GM12878 (cell line): ENCODE measurements at regions not wholly inside any gene's neighbourhood (a gene's known extent, or its start where the extent isn't known, plus 50 kb on each side); places are given as distances from the start of the nearest gene placed in this dataset.

Source experiments
- CHD2 ChIP-seq: IDR thresholded peaks from 2 replicates; pipeline ENCODE4 v1.6.1; 2011; ENCODE audit warnings: low read depth, low read length, improper control_type of control experiment, borderline replicate concordance
- CREB1 ChIP-seq: IDR thresholded peaks from 2 replicates; pipeline ENCODE4 v1.6.1; 2012; ENCODE audit warnings: low read depth, mild to moderate bottlenecking, inconsistent platforms
- EP300 ChIP-seq, 2 experiments: fragments of 150-350 bp in 1 of 2; IDR thresholded peaks; 2 replicates each; pipeline ENCODE4 v1.6.1; 2011 to 2012; ENCODE audit warnings: low read depth in 2 of 2, low read length in 2 of 2, borderline replicate concordance in 1 of 2, improper control_type of control experiment in 1 of 2, inconsistent platforms in 1 of 2; ENCODE audit not compliant: control insufficient read depth in 1 of 2
- HDAC2 ChIP-seq: fragments of 200-600 bp; sonication (generic); IDR thresholded peaks from 2 replicates; pipeline ENCODE4 v1.6.1; 2017
- MTA3 ChIP-seq: IDR thresholded peaks from 2 replicates; pipeline ENCODE4 v1.6.1; 2012; ENCODE audit warnings: low read length, inconsistent platforms, borderline replicate concordance
- MYC ChIP-seq: IDR thresholded peaks from 2 replicates; pipeline ENCODE4 v1.6.1; 2011; ENCODE audit warnings: mild to moderate bottlenecking, low read length, moderate library complexity, inconsistent platforms; ENCODE audit not compliant: insufficient read depth, insufficient replicate concordance, insufficient read length, severe bottlenecking
- POLR2AphosphoS5 ChIP-seq: IDR thresholded peaks from 2 replicates; pipeline ENCODE4 v1.6.1; 2011; ENCODE audit warnings: mild to moderate bottlenecking, low read length, inconsistent platforms
- RCOR1 ChIP-seq: conservative IDR thresholded peaks from 2 replicates; pipeline ENCODE4 v1.6.1; 2012; ENCODE audit warnings: low read depth, low read length, improper control_type of control experiment
- TAF1 ChIP-seq: IDR thresholded peaks from 2 replicates; pipeline ENCODE4 v1.6.1; 2011; ENCODE audit warnings: mild to moderate bottlenecking, low read depth, low read length, borderline replicate concordance
- TF ChIP-seq, protein P1 (sequence below): IDR thresholded peaks from 2 replicates; pipeline ENCODE4 v1.6.1; 2011; ENCODE audit warnings: borderline replicate concordance, low read depth, mild to moderate bottlenecking, moderate library complexity, mixed read lengths, low read length; ENCODE audit not compliant: insufficient read depth; ENCODE audit errors: extremely low read length
- TF ChIP-seq, protein P2 (sequence below): fragments of 450-650 bp; IDR thresholded peaks from 2 replicates; pipeline ENCODE4 v1.6.1; 2017; ENCODE audit warnings: mild to moderate bottlenecking
- TF ChIP-seq, protein P3 (sequence below): IDR thresholded peaks from 2 replicates; pipeline ENCODE4 v1.6.1; 2012; ENCODE audit warnings: mild to moderate bottlenecking, low read depth, low read length
- TF ChIP-seq, protein P4 (sequence below), 3 experiments: IDR thresholded peaks in 2 of 3; conservative IDR thresholded peaks in 1 of 3; 2 replicates each; pipeline ENCODE4 v1.5.1; 2011; ENCODE audit warnings: low read depth in 3 of 3, low read length in 3 of 3, mild to moderate bottlenecking in 3 of 3, control low read depth in 2 of 3, moderate library complexity in 2 of 3, inconsistent platforms in 1 of 3, mixed read lengths in 1 of 3; ENCODE audit not compliant: control insufficient read depth in 2 of 3, insufficient read depth in 1 of 3; ENCODE audit errors: extremely low read depth in 1 of 3

DNA sequence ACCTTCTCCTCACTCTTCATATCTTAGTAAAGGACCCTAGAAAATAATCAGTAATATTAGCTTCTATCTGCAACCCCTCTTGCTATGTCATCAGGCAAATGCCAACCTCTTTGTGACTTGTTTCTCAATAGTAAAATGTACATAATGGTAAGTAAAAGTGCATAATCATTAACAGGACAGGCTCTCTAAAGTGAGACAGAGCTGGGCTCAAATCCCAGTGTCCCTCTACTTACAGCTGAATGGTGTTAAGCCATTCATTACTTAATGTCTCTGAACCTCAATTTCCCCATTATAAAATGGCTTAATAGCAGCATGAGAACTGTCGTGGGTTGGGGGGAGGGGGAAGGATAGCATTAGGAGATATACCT lies 62.6 kb upstream of the ATP11B start:
- TF ChIP-seq, protein P1, sequence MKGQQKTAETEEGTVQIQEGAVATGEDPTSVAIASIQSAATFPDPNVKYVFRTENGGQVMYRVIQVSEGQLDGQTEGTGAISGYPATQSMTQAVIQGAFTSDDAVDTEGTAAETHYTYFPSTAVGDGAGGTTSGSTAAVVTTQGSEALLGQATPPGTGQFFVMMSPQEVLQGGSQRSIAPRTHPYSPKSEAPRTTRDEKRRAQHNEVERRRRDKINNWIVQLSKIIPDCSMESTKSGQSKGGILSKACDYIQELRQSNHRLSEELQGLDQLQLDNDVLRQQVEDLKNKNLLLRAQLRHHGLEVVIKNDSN: no peak
- TF ChIP-seq MYC: no peak
- TF ChIP-seq EP300 (IDR thresholded peaks at IDR 0.05; ENCODE audit: borderline replicate concordance in 1 of 2, control insufficient read depth in 1 of 2, low read depth in 2 of 2, low read length in 2 of 2): no peak
- no peak for TF ChIP-seq CHD2
- TF ChIP-seq POLR2AphosphoS5: no peak
- TF ChIP-seq HDAC2: no peak
- TF ChIP-seq, protein P2, sequence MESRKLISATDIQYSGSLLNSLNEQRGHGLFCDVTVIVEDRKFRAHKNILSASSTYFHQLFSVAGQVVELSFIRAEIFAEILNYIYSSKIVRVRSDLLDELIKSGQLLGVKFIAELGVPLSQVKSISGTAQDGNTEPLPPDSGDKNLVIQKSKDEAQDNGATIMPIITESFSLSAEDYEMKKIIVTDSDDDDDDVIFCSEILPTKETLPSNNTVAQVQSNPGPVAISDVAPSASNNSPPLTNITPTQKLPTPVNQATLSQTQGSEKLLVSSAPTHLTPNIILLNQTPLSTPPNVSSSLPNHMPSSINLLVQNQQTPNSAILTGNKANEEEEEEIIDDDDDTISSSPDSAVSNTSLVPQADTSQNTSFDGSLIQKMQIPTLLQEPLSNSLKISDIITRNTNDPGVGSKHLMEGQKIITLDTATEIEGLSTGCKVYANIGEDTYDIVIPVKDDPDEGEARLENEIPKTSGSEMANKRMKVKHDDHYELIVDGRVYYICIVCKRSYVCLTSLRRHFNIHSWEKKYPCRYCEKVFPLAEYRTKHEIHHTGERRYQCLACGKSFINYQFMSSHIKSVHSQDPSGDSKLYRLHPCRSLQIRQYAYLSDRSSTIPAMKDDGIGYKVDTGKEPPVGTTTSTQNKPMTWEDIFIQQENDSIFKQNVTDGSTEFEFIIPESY: no peak
- no peak for TF ChIP-seq MTA3
- TF ChIP-seq, protein P3, sequence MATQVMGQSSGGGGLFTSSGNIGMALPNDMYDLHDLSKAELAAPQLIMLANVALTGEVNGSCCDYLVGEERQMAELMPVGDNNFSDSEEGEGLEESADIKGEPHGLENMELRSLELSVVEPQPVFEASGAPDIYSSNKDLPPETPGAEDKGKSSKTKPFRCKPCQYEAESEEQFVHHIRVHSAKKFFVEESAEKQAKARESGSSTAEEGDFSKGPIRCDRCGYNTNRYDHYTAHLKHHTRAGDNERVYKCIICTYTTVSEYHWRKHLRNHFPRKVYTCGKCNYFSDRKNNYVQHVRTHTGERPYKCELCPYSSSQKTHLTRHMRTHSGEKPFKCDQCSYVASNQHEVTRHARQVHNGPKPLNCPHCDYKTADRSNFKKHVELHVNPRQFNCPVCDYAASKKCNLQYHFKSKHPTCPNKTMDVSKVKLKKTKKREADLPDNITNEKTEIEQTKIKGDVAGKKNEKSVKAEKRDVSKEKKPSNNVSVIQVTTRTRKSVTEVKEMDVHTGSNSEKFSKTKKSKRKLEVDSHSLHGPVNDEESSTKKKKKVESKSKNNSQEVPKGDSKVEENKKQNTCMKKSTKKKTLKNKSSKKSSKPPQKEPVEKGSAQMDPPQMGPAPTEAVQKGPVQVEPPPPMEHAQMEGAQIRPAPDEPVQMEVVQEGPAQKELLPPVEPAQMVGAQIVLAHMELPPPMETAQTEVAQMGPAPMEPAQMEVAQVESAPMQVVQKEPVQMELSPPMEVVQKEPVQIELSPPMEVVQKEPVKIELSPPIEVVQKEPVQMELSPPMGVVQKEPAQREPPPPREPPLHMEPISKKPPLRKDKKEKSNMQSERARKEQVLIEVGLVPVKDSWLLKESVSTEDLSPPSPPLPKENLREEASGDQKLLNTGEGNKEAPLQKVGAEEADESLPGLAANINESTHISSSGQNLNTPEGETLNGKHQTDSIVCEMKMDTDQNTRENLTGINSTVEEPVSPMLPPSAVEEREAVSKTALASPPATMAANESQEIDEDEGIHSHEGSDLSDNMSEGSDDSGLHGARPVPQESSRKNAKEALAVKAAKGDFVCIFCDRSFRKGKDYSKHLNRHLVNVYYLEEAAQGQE: no peak
- no peak for TF ChIP-seq CREB1
- TF ChIP-seq RCOR1: no peak
- TF ChIP-seq, protein P4, sequence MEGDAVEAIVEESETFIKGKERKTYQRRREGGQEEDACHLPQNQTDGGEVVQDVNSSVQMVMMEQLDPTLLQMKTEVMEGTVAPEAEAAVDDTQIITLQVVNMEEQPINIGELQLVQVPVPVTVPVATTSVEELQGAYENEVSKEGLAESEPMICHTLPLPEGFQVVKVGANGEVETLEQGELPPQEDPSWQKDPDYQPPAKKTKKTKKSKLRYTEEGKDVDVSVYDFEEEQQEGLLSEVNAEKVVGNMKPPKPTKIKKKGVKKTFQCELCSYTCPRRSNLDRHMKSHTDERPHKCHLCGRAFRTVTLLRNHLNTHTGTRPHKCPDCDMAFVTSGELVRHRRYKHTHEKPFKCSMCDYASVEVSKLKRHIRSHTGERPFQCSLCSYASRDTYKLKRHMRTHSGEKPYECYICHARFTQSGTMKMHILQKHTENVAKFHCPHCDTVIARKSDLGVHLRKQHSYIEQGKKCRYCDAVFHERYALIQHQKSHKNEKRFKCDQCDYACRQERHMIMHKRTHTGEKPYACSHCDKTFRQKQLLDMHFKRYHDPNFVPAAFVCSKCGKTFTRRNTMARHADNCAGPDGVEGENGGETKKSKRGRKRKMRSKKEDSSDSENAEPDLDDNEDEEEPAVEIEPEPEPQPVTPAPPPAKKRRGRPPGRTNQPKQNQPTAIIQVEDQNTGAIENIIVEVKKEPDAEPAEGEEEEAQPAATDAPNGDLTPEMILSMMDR (IDR thresholded peaks at IDR 0.05 in 2 of 3, conservative IDR thresholded peaks at IDR 0.05 in 1 of 3; ENCODE audit: control insufficient read depth in 2 of 3, extremely low read depth in 1 of 3, insufficient read depth in 1 of 3, low read depth in 3 of 3, low read length in 3 of 3): no peak
- no peak for TF ChIP-seq TAF1
